ENCODE measurements at regions not wholly inside any gene's neighbourhood (a gene's known extent, or its start where the extent isn't known, plus 50 kb on each side); places are given as distances from the start of the nearest gene placed in this dataset.
"Not testable (repeated sequence)": the region's sequence is repeated elsewhere in the genome, so short reads cannot be mapped to it uniquely, and the experiment has no call there.

- Histone ChIP-seq H3K27me3 (replicated peaks) (no peaks in the 10 kb centered on the region), H3K27ac (no peak overlapping the region), H3K4me3 (ENCODE audit: low read depth, low read length) (no peak overlapping the region), H3K36me3 (replicated peaks) (no peaks in the 10 kb centered on the region)
- no peak for DNase-seq
- no peak for TF ChIP-seq CTCF (IDR thresholded peaks at IDR 0.05; ENCODE audit: low read depth, low read length, missing control alignments)
- in situ Hi-C loops (cut with HindIII; ENCODE audit: low pct_ligation_motif_present, low sequenced_read_pairs), result no loop called here
These were observed 467.5 kb upstream of the ADGRB3 start for GRCh38 chr6:68167604-68168003.

- H3K36me3 ChIP-seq (replicated peaks); in situ Hi-C loops (cut with HindIII; ENCODE audit: low pct_ligation_motif_present, low sequenced_read_pairs); H3K4me3 ChIP-seq (ENCODE audit: low read depth, low read length); H3K27me3 ChIP-seq (replicated peaks); DNase-seq; H3K27ac ChIP-seq: not testable (repeated sequence)
These were observed 474.3 kb upstream of the ADGRB3 start for GRCh38 chr6:68160812-68161211.

GRCh38 chr6:68160348-68160747, 474.7 kb upstream of the ADGRB3 start:
- Histone ChIP-seq H3K27ac (no peak overlapping the region), H3K36me3 (replicated peaks) (no peaks in the 10 kb centered on the region), H3K27me3 (replicated peaks) (no peaks in the 10 kb centered on the region), H3K4me3 (ENCODE audit: low read depth, low read length) (no peak overlapping the region)
- no peak for TF ChIP-seq CTCF (IDR thresholded peaks at IDR 0.05; ENCODE audit: low read depth, low read length, missing control alignments)
- no peak for DNase-seq
- in situ Hi-C loops (cut with HindIII; ENCODE audit: low pct_ligation_motif_present, low sequenced_read_pairs), result no loop called here

- no peak for DNase-seq
- Histone ChIP-seq H3K27ac (no peak overlapping the region), H3K36me3 (replicated peaks) (no peaks in the 10 kb centered on the region), H3K4me3 (ENCODE audit: low read depth, low read length) (no peak overlapping the region), H3K27me3 (replicated peaks) (no peaks in the 10 kb centered on the region)
- no peak for TF ChIP-seq CTCF (IDR thresholded peaks at IDR 0.05; ENCODE audit: low read depth, low read length, missing control alignments)
- in situ Hi-C loops (cut with HindIII; ENCODE audit: low pct_ligation_motif_present, low sequenced_read_pairs), result no loop called here
These were observed 475.6 kb upstream of the ADGRB3 start for GRCh38 chr6:68159433-68159832.

GRCh38 chr6:68158256-68158655, 476.8 kb upstream of the ADGRB3 start:
- no peak for TF ChIP-seq CTCF (IDR thresholded peaks at IDR 0.05; ENCODE audit: low read depth, low read length, missing control alignments)
- no peaks in the 10 kb centered on the region for H3K27me3 ChIP-seq (replicated peaks)
- DNase-seq, result no peak
- H3K36me3 ChIP-seq (replicated peaks), result no peaks in the 10 kb centered on the region
- H3K4me3 ChIP-seq (ENCODE audit: low read depth, low read length), result no peak overlapping the region
- in situ Hi-C loops (cut with HindIII; ENCODE audit: low pct_ligation_motif_present, low sequenced_read_pairs), result no loop called here
- no peak overlapping the region for H3K27ac ChIP-seq

GRCh38 chr6:68144667-68145066, 490.4 kb upstream of the ADGRB3 start:
- H3K27ac ChIP-seq, result no peak overlapping the region
- no peaks in the 10 kb centered on the region for H3K36me3 ChIP-seq (replicated peaks)
- DNase-seq, result no peak
- H3K27me3 ChIP-seq (replicated peaks), result no peaks in the 10 kb centered on the region
- TF ChIP-seq CTCF (IDR thresholded peaks at IDR 0.05; ENCODE audit: low read depth, low read length, missing control alignments), result no peak
- no peak overlapping the region for H3K4me3 ChIP-seq (ENCODE audit: low read depth, low read length)
- in situ Hi-C loops (cut with HindIII; ENCODE audit: low pct_ligation_motif_present, low sequenced_read_pairs), result no loop called here

All from brain microvascular endothelial cell (primary cell).